ENCODE measurements at regions not wholly inside any gene's neighbourhood (a gene's known extent, or its start where the extent isn't known, plus 50 kb on each side); places are given as distances from the start of the nearest gene placed in this dataset.
A peak's percentile ranks its signal among the peaks of the same experiment; 100 is the strongest.

GRCh38 chr10:78222096-78222790 is 188.6 kb downstream of the RPS24 start:
- no peak for DNase-seq
- H3K27me3 ChIP-seq (ENCODE audit: insufficient read depth, low read length, poor library complexity), result no peaks in the 10 kb centered on the region
- no CpG with 5 or more reads among the region's 11 CpGs for WGBS (ENCODE audit: extremely low coverage, insufficient coverage, low lambda C conversion rate)
- H3K4ac ChIP-seq (ENCODE audit: low read depth, low read length), result no peak overlapping the region
- no peaks in the 10 kb centered on the region for H3K79me2 ChIP-seq (ENCODE audit: control insufficient read depth, insufficient read depth, low read length)
- no peak overlapping the region for H4K8ac ChIP-seq (ENCODE audit: low read depth, low read length)
- H3K23ac ChIP-seq (ENCODE audit: low read length), result no peak overlapping the region
- H3K36me3 ChIP-seq (ENCODE audit: control insufficient read depth, insufficient read depth, low read length), result no peaks in the 10 kb centered on the region
- H3K56ac ChIP-seq (ENCODE audit: low read length), result no peak overlapping the region
- no peak overlapping the region for H2BK15ac ChIP-seq (replicated peaks; ENCODE audit: low read depth)
- H3K18ac ChIP-seq (ENCODE audit: low read length), result no peak overlapping the region
- H3K4me2 ChIP-seq (ENCODE audit: low read length), result no peak overlapping the region
- H4K5ac ChIP-seq (ENCODE audit: low read length), result no peak overlapping the region
- no peak overlapping the region for H2BK120ac ChIP-seq (ENCODE audit: low read depth, low read length)
- no peak overlapping the region for H2BK5ac ChIP-seq (ENCODE audit: low read length)
- no peaks in the 10 kb centered on the region for H3K4me1 ChIP-seq (ENCODE audit: control insufficient read depth, low read depth, low read length)
- H3K9ac ChIP-seq (ENCODE audit: low read length), result no peak overlapping the region
- H3K27ac ChIP-seq (ENCODE audit: low read depth, low read length), result no peak overlapping the region
- no peak overlapping the region for H3K4me3 ChIP-seq (ENCODE audit: low read length)
- no peak overlapping the region for H2AK5ac ChIP-seq (ENCODE audit: low read length)
- no peaks in the 10 kb centered on the region for H3K79me1 ChIP-seq (ENCODE audit: low read length)

GRCh38 chr10:78223088-78223487 is 189.4 kb downstream of the RPS24 start:
- no peaks in the 10 kb centered on the region for H3K36me3 ChIP-seq (ENCODE audit: control insufficient read depth, insufficient read depth, low read length)
- H3K79me1 ChIP-seq (ENCODE audit: low read length), result no peaks in the 10 kb centered on the region
- no peak overlapping the region for H3K4me3 ChIP-seq (ENCODE audit: low read length)
- no peak overlapping the region for H3K9ac ChIP-seq (ENCODE audit: low read length)
- H3K27ac ChIP-seq (ENCODE audit: low read depth, low read length), result no peak overlapping the region
- no peaks in the 10 kb centered on the region for H3K4me1 ChIP-seq (ENCODE audit: control insufficient read depth, low read depth, low read length)
- H3K4ac ChIP-seq (ENCODE audit: low read depth, low read length), result no peak overlapping the region
- H2BK5ac ChIP-seq (ENCODE audit: low read length), result no peak overlapping the region
- WGBS (ENCODE audit: extremely low coverage, insufficient coverage, low lambda C conversion rate), result no CpG with 5 or more reads among the region's 7 CpGs
- H3K4me2 ChIP-seq (ENCODE audit: low read length), result no peak overlapping the region
- no peak overlapping the region for H2AK5ac ChIP-seq (ENCODE audit: low read length)
- H3K18ac ChIP-seq (ENCODE audit: low read length), result no peak overlapping the region
- no peak overlapping the region for H2BK15ac ChIP-seq (replicated peaks; ENCODE audit: low read depth)
- H4K5ac ChIP-seq (ENCODE audit: low read length), result no peak overlapping the region
- no peaks in the 10 kb centered on the region for H3K79me2 ChIP-seq (ENCODE audit: control insufficient read depth, insufficient read depth, low read length)
- H4K8ac ChIP-seq (ENCODE audit: low read depth, low read length), result no peak overlapping the region
- no peak overlapping the region for H3K56ac ChIP-seq (ENCODE audit: low read length)
- no peak for DNase-seq
- no peaks in the 10 kb centered on the region for H3K27me3 ChIP-seq (ENCODE audit: insufficient read depth, low read length, poor library complexity)
- no peak overlapping the region for H3K23ac ChIP-seq (ENCODE audit: low read length)
- H2BK120ac ChIP-seq (ENCODE audit: low read depth, low read length), result no peak overlapping the region

- Histone ChIP-seq H2AK5ac (ENCODE audit: low read length) (no peak overlapping the region), H3K4me1 (ENCODE audit: control insufficient read depth, low read depth, low read length) (no peaks in the 10 kb centered on the region), H3K27me3 (ENCODE audit: insufficient read depth, low read length, poor library complexity) (no peaks in the 10 kb centered on the region), H3K27ac (ENCODE audit: low read depth, low read length) (no peak overlapping the region), H3K4me3 (ENCODE audit: low read length) (no peak overlapping the region), H3K36me3 (ENCODE audit: control insufficient read depth, insufficient read depth, low read length) (no peaks in the 10 kb centered on the region), H2BK120ac (ENCODE audit: low read depth, low read length) (no peak overlapping the region), H3K23ac (ENCODE audit: low read length) (no peak overlapping the region), H3K4ac (ENCODE audit: low read depth, low read length) (no peak overlapping the region), H2BK5ac (ENCODE audit: low read length) (no peak overlapping the region), H3K79me1 (ENCODE audit: low read length) (no peaks in the 10 kb centered on the region), H4K8ac (ENCODE audit: low read depth, low read length) (no peak overlapping the region), H3K79me2 (ENCODE audit: control insufficient read depth, insufficient read depth, low read length) (no peaks in the 10 kb centered on the region), H3K18ac (ENCODE audit: low read length) (no peak overlapping the region), H3K56ac (ENCODE audit: low read length) (no peak overlapping the region), H4K5ac (ENCODE audit: low read length) (no peak overlapping the region), H3K9ac (ENCODE audit: low read length) (no peak overlapping the region), H3K4me2 (ENCODE audit: low read length) (no peak overlapping the region), H2BK15ac (replicated peaks; ENCODE audit: low read depth) (no peak overlapping the region)
- no CpG with 5 or more reads among the region's 6 CpGs for WGBS (ENCODE audit: extremely low coverage, insufficient coverage, low lambda C conversion rate)
- no peak for DNase-seq
These were observed 190.9 kb downstream of the RPS24 start for GRCh38 chr10:78224602-78225001.

GRCh38 chr10:78225594-78225993 is 191.9 kb downstream of the RPS24 start:
- Histone ChIP-seq H3K79me1 (ENCODE audit: low read length) (no peaks in the 10 kb centered on the region), H2BK15ac (replicated peaks; ENCODE audit: low read depth) (no peak overlapping the region), H3K36me3 (ENCODE audit: control insufficient read depth, insufficient read depth, low read length) (no peaks in the 10 kb centered on the region), H3K27me3 (ENCODE audit: insufficient read depth, low read length, poor library complexity) (no peaks in the 10 kb centered on the region), H4K5ac (ENCODE audit: low read length) (no peak overlapping the region), H2BK120ac (ENCODE audit: low read depth, low read length) (no peak overlapping the region), H2BK5ac (ENCODE audit: low read length) (no peak overlapping the region), H3K27ac (ENCODE audit: low read depth, low read length) (no peak overlapping the region), H3K56ac (ENCODE audit: low read length) (no peak overlapping the region), H3K9ac (ENCODE audit: low read length) (no peak overlapping the region), H3K79me2 (ENCODE audit: control insufficient read depth, insufficient read depth, low read length) (no peaks in the 10 kb centered on the region), H3K23ac (ENCODE audit: low read length) (no peak overlapping the region), H3K18ac (ENCODE audit: low read length) (no peak overlapping the region), H3K4me2 (ENCODE audit: low read length) (no peak overlapping the region), H4K8ac (ENCODE audit: low read depth, low read length) (no peak overlapping the region), H2AK5ac (ENCODE audit: low read length) (no peak overlapping the region), H3K4me1 (ENCODE audit: control insufficient read depth, low read depth, low read length) (no peaks in the 10 kb centered on the region), H3K4ac (ENCODE audit: low read depth, low read length) (no peak overlapping the region), H3K4me3 (ENCODE audit: low read length) (no peak overlapping the region)
- DNase-seq, result no peak
- no CpG with 5 or more reads among the region's 10 CpGs for WGBS (ENCODE audit: extremely low coverage, insufficient coverage, low lambda C conversion rate)

- WGBS (ENCODE audit: extremely low coverage, insufficient coverage, low lambda C conversion rate), result no CpG with 5 or more reads among the region's 9 CpGs
- no peak overlapping the region for H2BK120ac ChIP-seq (ENCODE audit: low read depth, low read length)
These were observed 195.8 kb downstream of the RPS24 start for GRCh38 chr10:78229489-78229888.

More at GRCh38 chr10:78229489-78229888, 195.8 kb downstream of the RPS24 start:
- no peak overlapping the region for H3K4ac ChIP-seq (ENCODE audit: low read depth, low read length)
- no peak overlapping the region for H3K56ac ChIP-seq (ENCODE audit: low read length)
- no peak overlapping the region for H3K9ac ChIP-seq (ENCODE audit: low read length)
- H3K79me1 ChIP-seq (ENCODE audit: low read length), result no peaks in the 10 kb centered on the region
- no peak overlapping the region for H3K4me2 ChIP-seq (ENCODE audit: low read length)
- no peak overlapping the region for H2BK15ac ChIP-seq (replicated peaks; ENCODE audit: low read depth)
- H3K18ac ChIP-seq (ENCODE audit: low read length), result no peak overlapping the region
- no peak overlapping the region for H4K5ac ChIP-seq (ENCODE audit: low read length)
- no peak overlapping the region for H2BK5ac ChIP-seq (ENCODE audit: low read length)
- H3K27me3 ChIP-seq (ENCODE audit: insufficient read depth, low read length, poor library complexity), result no peaks in the 10 kb centered on the region
- H3K4me3 ChIP-seq (ENCODE audit: low read length), result no peak overlapping the region
- no peaks in the 10 kb centered on the region for H3K79me2 ChIP-seq (ENCODE audit: control insufficient read depth, insufficient read depth, low read length)
- DNase-seq, result peak; percentile 30
- no peaks in the 10 kb centered on the region for H3K36me3 ChIP-seq (ENCODE audit: control insufficient read depth, insufficient read depth, low read length)
- no peak overlapping the region for H3K27ac ChIP-seq (ENCODE audit: low read depth, low read length)
- H4K8ac ChIP-seq (ENCODE audit: low read depth, low read length), result no peak overlapping the region
- H3K4me1 ChIP-seq (ENCODE audit: control insufficient read depth, low read depth, low read length), result no peaks in the 10 kb centered on the region
- no peak overlapping the region for H2AK5ac ChIP-seq (ENCODE audit: low read length)
- H3K23ac ChIP-seq (ENCODE audit: low read length), result no peak overlapping the region

Data from mesendoderm (in vitro differentiated cells).